ENCODE measurements at regions not wholly inside any gene's neighbourhood (a gene's known extent, or its start where the extent isn't known, plus 50 kb on each side); places are given as distances from the start of the nearest gene placed in this dataset.

DNA sequence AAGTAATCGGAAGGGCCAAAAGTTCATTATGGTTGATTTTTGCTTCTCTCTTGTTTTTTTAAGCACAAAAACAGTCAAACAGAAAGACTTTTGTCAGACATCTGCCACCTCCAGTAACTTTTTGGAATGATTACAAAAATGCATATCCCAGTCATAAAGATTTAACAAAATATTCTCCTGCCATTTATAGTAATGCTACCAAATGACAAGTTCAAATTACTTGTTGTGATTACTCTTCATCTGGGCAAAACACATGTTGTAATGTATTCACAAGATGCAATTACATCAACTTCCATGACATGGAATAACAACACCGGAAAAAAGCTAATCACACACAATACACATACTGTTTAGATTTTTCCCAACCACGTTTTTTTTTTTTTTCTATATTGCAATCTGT, 1017.5 kb upstream of the TENM4 start:
- TF ChIP-seq, protein P1, sequence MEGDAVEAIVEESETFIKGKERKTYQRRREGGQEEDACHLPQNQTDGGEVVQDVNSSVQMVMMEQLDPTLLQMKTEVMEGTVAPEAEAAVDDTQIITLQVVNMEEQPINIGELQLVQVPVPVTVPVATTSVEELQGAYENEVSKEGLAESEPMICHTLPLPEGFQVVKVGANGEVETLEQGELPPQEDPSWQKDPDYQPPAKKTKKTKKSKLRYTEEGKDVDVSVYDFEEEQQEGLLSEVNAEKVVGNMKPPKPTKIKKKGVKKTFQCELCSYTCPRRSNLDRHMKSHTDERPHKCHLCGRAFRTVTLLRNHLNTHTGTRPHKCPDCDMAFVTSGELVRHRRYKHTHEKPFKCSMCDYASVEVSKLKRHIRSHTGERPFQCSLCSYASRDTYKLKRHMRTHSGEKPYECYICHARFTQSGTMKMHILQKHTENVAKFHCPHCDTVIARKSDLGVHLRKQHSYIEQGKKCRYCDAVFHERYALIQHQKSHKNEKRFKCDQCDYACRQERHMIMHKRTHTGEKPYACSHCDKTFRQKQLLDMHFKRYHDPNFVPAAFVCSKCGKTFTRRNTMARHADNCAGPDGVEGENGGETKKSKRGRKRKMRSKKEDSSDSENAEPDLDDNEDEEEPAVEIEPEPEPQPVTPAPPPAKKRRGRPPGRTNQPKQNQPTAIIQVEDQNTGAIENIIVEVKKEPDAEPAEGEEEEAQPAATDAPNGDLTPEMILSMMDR (IDR thresholded peaks at IDR 0.05): no peak
- TF ChIP-seq EZH2 (IDR thresholded peaks at IDR 0.05) (no peak), EZH2phosphoT487 (IDR thresholded peaks at IDR 0.05) (no peak)

Measured in neural progenitor cell (in vitro differentiated cells).